ENCODE measurements at regions not wholly inside any gene's neighbourhood (a gene's known extent, or its start where the extent isn't known, plus 50 kb on each side); places are given as distances from the start of the nearest gene placed in this dataset.
"Not testable (repeated sequence)": the region's sequence is repeated elsewhere in the genome, so short reads cannot be mapped to it uniquely, and the experiment has no call there.

- DNase-seq (ENCODE audit: extremely low read depth in 1 of 2, low read depth in 1 of 2), result no peak
Observed at GRCh38 chr16:64370112-64370511, 751.8 kb downstream of the CDH11 start.

DNA sequence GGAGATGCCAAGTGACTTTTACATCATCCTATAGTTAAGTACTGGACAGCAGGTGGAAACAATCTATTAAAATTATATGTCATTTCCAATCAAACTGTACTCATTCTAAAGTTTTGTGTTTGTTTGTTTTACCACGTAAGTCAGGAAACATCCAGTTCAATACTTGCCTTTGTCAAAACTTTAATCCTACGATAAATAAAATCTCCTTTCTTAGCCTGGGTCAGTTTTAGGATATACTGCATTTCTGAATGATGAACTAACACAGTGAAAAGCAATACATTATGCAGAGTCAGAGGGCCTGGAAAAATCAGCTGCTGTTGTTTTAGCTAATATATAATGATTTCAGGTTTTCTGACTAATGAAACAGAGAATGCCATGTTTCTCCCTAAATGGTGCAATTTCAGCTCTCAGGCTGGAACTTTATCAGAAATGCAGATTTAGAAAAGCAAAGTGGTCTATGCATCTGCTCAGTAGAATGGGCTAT is 756.4 kb downstream of the CDH11 start:
- no peak for DNase-seq (ENCODE audit: extremely low read depth in 1 of 2, low read depth in 1 of 2)

- no peak for DNase-seq (ENCODE audit: extremely low read depth in 1 of 2, low read depth in 1 of 2)
Observed at GRCh38 chr16:64364894-64365293, 757.0 kb downstream of the CDH11 start.

DNA sequence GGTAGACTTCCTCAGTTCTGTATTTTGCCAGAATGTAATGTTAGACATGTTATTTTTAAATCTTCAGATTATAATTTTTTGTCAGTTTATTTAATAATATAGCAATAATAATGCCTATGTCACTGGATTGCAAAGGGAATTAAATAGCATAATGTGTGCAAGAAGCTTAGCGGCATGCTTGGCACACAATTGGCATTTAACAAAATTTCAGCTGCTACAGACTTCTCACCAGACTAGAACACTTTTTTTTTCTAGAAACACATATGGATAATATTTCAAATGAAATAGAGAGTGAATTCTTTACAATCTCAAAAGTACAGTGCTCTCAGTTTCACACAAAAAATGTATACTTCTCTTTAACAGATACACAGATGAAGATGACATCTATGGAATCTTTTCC is 757.4 kb downstream of the CDH11 start:
- DNase-seq (ENCODE audit: extremely low read depth in 1 of 2, low read depth in 1 of 2), result no peak

DNA sequence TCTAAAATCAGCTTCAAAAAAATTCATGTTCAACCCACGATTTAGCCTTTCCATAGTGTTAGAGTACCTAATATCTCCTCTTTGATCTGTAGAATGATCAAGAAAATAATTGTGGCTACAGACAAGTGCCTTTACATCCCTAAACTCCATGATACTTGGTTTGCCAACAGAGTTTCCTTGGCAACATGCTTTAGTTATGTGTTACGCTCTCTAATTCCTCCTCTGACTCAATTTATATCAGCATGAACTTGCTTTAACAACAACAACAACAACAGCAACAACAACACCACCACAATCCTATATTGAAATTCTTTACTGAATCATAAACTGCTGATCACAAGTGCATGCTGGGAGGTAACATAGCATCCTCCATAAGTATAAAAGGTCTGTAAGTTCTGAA is 757.8 kb downstream of the CDH11 start:
- no peak for DNase-seq (ENCODE audit: extremely low read depth in 1 of 2, low read depth in 1 of 2)

DNA sequence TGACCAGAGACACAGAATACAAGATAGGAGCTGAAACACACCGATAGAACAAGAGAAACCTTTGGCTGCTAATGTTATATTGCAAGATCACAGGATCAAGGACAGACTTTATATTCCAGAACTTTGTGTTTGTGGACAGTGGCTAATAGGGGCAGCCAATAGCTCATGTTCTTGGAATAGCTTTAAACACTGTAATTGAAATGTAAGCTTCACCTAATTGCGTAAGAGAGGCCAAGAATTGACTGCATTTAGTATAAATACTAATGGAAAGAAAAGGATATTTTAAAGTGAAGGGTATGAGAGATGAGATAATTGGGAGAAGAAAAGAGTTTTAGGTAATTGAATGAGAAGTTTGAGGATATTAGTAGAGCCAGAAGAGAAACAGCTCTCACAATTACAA is 758.8 kb downstream of the CDH11 start:
- no peak for DNase-seq (ENCODE audit: extremely low read depth in 1 of 2, low read depth in 1 of 2)

DNA sequence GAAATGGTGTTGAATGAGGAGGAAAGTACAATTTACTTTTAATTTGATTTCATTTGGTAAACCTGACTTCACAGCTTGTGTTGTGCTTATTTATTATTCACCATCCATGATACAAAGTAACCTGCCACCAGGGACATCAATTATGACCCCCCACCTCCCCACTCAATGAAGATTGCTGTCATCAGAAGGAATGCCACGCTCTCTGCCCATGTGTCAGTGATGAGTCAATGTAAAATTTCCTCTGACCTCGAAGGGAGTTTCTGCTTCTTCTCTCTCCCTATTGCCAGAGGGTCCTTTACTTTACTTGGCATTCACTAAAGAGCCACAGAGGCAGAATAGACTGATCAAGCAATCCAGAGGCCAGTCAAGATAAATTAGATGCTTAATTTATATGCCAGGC is 759.7 kb downstream of the CDH11 start:
- DNase-seq (ENCODE audit: extremely low read depth in 1 of 2, low read depth in 1 of 2), result no peak

- no peak for DNase-seq (ENCODE audit: extremely low read depth in 1 of 2, low read depth in 1 of 2)
Observed at GRCh38 chr16:64361753-64362152, 760.1 kb downstream of the CDH11 start.

- DNase-seq (ENCODE audit: extremely low read depth in 1 of 2, low read depth in 1 of 2), result no peak
Observed at GRCh38 chr16:64358291-64358690, 763.6 kb downstream of the CDH11 start.

DNA sequence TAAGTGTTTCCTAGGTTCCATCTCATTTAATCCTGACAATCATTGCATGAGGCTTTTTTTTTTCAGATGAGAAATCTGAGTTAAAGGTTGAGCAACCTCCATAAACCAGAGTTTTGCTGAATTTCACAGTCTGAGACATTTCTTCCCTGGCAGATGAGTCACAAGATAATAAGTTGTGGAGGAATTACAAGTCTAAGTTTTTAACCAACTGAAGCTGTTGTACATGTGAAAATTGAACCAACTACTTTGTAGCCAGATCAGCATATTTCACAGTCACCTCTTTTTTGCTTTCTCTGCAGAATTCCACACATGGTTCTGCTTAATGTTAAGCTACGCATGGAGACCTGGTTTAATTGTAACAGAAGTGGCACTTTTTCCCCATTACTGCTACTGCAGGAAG is 765.6 kb downstream of the CDH11 start:
- DNase-seq (ENCODE audit: extremely low read depth in 1 of 2, low read depth in 1 of 2), result no peak

DNA sequence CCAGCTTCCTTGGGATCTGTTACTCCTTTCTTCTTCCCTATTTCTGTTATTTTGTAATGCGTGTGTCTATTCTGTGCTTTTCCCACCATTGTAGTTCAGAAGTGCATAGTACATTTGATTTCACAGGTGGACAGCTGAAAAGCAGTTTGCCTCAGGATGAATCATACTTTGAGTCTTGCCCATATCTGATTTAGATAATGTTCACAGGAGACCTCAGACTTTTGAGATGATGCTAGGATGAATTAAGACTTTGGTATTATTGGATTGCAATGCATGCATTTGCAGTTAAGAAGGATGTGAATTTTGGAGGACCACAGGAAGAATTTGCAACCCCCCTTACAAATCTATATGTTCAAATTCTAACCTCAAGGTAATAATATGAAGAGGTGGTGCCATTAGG is 769.6 kb downstream of the CDH11 start:
- DNase-seq (ENCODE audit: extremely low read depth in 1 of 2, low read depth in 1 of 2), result no peak

DNA sequence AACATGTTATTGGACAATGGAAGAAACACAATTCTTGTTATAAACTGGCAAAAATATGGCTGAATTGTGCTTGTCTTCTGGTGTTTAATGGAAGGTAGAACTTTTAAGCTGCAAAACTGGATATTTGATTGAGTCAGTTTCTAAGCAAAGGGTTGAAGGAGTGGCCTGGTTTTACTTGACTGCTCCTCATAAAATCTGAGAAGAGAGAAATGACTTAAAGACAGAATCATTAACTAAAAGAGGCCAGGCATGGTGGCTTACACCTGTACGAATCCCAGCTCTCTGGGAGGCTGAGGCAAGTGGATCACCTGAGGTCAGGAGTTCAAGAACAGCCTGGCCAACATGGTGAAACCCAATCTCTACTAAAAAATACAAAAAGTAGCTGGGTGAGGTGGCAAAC is 770.7 kb downstream of the CDH11 start:
- DNase-seq (ENCODE audit: extremely low read depth in 1 of 2, low read depth in 1 of 2), result no peak

GRCh38 chr16:64346080-64346479 is 775.8 kb downstream of the CDH11 start:
- no peak for DNase-seq (ENCODE audit: extremely low read depth in 1 of 2, low read depth in 1 of 2)

DNA sequence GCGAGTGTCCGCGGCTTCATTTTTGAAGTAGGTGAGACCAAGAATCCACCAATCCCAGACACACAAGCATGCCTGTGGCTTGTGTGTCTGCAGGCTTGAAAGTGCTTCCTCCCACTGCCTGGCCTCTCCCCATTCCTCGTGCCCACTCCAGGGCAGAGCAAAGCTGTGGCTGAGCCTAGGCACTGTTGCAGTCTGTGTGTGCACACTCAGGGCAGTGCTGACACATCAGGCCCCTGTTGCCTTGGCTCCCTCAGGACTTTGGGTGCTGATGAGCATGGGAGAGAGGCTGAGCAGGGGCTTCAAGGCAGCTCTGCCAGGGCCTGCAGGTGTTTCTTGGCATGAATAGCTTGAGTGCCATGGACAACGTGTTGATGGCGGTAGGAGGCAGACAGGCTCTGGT is 776.7 kb downstream of the CDH11 start:
- DNase-seq (ENCODE audit: extremely low read depth in 1 of 2, low read depth in 1 of 2), result no peak

DNA sequence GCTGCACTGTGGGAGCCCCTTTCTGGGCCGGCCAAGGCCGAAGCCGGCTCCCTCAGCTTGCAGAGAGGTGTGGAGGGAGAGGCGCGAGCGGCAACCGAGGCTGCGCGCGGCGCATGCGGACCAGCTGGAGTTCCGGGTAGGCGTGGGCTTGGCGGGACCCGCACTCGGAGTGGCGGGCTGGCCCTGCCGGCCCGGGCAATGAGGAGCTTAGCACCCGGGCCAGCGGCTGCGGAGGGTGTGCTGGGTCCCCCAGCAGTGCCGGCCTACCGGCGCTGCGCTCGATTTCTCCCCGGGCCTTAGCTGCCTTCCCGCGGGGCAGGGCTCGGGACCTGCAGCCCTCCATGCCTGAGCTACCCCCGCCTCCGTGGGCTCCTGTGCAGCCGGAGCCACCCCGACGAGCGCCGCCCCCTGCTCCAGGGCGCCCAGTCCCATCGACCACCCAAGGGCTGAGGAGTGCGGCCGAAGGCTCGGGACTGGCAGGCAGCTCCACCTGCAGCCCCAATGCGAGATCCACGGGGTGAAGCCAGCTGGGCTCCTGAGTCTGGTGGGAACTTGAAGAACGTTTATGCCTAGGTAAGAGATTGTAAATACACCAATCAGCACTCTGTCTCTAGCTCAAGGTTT is 777.9 kb downstream of the CDH11 start:
- not testable (repeated sequence) for DNase-seq (ENCODE audit: extremely low read depth in 1 of 2, low read depth in 1 of 2)

GRCh38 chr16:64343061-64343819 is 778.6 kb downstream of the CDH11 start:
- DNase-seq (ENCODE audit: extremely low read depth in 1 of 2, low read depth in 1 of 2), result no peak

DNA sequence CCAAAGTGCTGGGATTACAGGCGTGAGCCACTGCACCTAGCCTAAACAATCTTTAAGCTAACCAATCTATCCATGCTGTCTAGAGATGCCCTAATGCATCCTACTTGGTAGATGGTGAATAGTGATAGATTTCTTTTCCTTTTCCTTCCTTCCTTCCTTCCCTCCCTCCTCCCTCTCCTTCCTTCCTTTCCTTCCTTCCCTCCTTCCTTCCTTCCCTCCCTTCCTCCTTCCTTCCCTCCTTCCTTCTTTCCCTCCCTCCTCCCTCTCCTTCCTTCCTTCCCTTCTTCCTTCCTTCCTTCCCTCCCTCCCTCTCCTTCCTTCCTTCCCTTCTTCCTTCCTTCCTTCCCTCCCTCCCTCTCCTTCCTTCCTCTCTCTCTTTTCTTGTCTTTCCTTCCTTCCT is 780.5 kb downstream of the CDH11 start:
- DNase-seq (ENCODE audit: extremely low read depth in 1 of 2, low read depth in 1 of 2), result not testable (repeated sequence)

DNA sequence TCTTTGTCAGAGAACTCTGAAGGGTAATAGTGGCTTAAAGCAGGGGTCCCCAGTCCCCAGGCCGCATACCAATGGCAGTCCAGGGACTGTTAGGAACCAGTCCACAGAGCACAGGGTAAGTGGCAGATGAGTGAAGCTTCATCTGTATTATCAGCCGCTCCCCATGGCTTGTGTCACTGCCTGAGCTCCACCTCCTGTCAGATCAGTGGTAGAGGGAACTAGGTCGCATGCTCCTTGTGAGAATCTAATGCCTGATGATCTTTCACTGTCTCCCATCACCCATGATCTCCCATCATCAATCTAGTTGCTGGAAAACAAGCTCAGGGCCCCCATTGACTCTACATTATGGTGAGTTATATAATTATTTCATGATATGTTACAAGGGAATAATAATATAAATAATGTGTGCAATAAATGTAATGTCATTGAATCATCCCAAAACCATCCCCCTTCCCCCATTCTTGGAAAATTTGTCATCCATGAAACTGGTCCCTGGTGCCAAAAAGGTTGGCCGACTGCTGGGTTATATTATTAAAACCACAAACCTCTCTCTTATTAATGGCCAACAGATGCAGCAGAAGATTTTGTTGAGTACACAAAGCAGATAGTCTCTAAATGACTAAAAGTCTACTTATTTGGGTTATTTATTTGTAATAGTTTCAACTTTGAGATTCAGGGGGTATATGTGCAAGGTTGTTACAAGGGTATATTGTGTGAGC is 782.7 kb downstream of the CDH11 start:
- DNase-seq (ENCODE audit: extremely low read depth in 1 of 2, low read depth in 1 of 2), result no peak

DNA sequence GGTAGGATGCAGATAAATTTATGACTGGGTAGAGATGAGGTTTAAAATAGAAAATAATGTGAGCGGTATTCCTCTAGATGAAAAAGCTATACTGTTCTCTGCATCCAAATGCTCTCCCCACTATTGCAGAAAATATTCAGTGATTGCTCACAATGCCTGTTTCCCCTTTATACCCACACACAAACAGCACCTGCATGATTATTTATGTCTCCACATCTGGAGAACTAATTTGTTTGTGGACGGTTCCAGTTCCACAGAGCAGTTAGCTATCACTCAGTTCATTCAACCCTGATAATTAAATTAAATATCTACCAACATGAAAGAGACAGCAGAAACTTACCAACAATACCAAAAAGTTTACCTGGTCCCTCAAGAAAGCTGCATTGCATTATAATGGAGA is 800.0 kb downstream of the CDH11 start:
- no peak for DNase-seq (ENCODE audit: extremely low read depth in 1 of 2, low read depth in 1 of 2)

GRCh38 chr16:64321066-64321465 is 800.8 kb downstream of the CDH11 start:
- DNase-seq (ENCODE audit: extremely low read depth in 1 of 2, low read depth in 1 of 2), result no peak

GRCh38 chr16:64317601-64318000 is 804.3 kb downstream of the CDH11 start:
- DNase-seq (ENCODE audit: extremely low read depth in 1 of 2, low read depth in 1 of 2), result no peak

DNA sequence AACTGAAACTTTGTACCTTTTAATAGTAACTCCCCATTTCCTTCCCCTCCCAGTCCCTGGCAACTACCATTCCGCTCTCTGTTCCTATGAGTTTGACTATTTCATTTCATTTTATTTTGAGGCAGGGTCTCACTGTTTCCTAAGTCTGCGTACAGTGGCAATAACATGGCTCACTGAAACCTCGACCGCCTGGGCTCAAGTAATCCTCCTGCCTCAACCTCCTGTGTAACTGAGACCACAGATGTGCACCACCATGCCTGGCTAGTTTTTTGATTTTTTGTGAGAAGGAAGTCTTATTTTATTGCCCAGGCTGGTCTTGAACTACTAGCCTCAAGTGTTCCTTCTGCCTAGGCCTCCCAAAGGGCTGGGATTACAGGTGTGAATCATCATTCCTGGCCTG is 808.1 kb downstream of the CDH11 start:
- no peak for DNase-seq (ENCODE audit: extremely low read depth in 1 of 2, low read depth in 1 of 2)

All from stimulated activated CD8-positive, alpha-beta memory T cell treated with anti-CD3 and anti-CD28 coated beads, Interleukin-7, amount 100 ng/mL, for 48 hours (primary cell).